Keratinocyte (primary cell): ENCODE measurements at regions not wholly inside any gene's neighbourhood (a gene's known extent, or its start where the extent isn't known, plus 50 kb on each side); places are given as distances from the start of the nearest gene placed in this dataset.
A peak's percentile ranks its signal among the peaks of the same experiment; 100 is the strongest.

Experiments used
- DNase-seq: peaks from one replicate; pipeline ENCODE4 v3.0.0-alpha.2; 2011; ENCODE audit warnings: low read depth, missing footprints, low spot score
- FAIRE-seq: peaks from 2 replicates; lab custom pipeline; 2011; peaks lifted over from hg19 to GRCh38; lab: Jason Lieb, UNC
- H2AFZ ChIP-seq: 2 replicates; pipeline ENCODE4 v1.6.0; 2012; ENCODE audit warnings: low read length, control low read depth, inconsistent platforms; ENCODE audit not compliant: control insufficient read depth
- H3K27ac ChIP-seq: 2 replicates; pipeline ENCODE4 v1.5.1; 2011; ENCODE audit warnings: low read length; ENCODE audit not compliant: control insufficient read depth, insufficient read depth
- H3K27me3 ChIP-seq: 3 replicates; pipeline ENCODE4 v1.6.0; 2011; ENCODE audit warnings: low read length; ENCODE audit not compliant: control insufficient read depth, insufficient read depth; ENCODE audit errors: extremely low read depth
- H3K36me3 ChIP-seq, 2 experiments: 2 replicates in 1 of 2; 3 replicates in 1 of 2; pipeline ENCODE4 v1.5.1; 2011; ENCODE audit warnings: low read length in 2 of 2, mild to moderate bottlenecking in 1 of 2; ENCODE audit not compliant: control insufficient read depth in 2 of 2, insufficient read depth in 2 of 2; ENCODE audit errors: extremely low read depth in 1 of 2
- H3K4me1 ChIP-seq: 3 replicates; pipeline ENCODE4 v1.5.1; 2011; ENCODE audit warnings: low read length; ENCODE audit not compliant: control insufficient read depth, insufficient read depth; ENCODE audit errors: extremely low read depth
- H3K4me2 ChIP-seq: 3 replicates; pipeline ENCODE4 v1.6.0; 2011; ENCODE audit warnings: low read depth, low read length; ENCODE audit not compliant: control insufficient read depth, insufficient read depth; ENCODE audit errors: extremely low read depth
- H3K4me3 ChIP-seq, 3 experiments: fragments of 200-600 bp in 1 of 3; sonication (generic) in 1 of 3; 2 replicates in 2 of 3; 3 replicates in 1 of 3; pipeline ENCODE4 v1.5.1; 2011 to 2016; ENCODE audit warnings: low read length in 3 of 3, mild to moderate bottlenecking in 3 of 3, control low read depth in 2 of 3, inconsistent platforms in 1 of 3, low read depth in 1 of 3, mixed read lengths in 1 of 3, mixed run types in 1 of 3, moderate library complexity in 1 of 3; ENCODE audit not compliant: control insufficient read depth in 2 of 3, insufficient read depth in 2 of 3; ENCODE audit errors: extremely low read depth in 1 of 3
- H3K79me2 ChIP-seq: 2 replicates; pipeline ENCODE4 v1.6.0; 2012; ENCODE audit warnings: low read length; ENCODE audit not compliant: control insufficient read depth, insufficient read depth
- H3K9ac ChIP-seq: 3 replicates; pipeline ENCODE4 v1.6.0; 2011; ENCODE audit warnings: low read length; ENCODE audit not compliant: control insufficient read depth, insufficient read depth; ENCODE audit errors: extremely low read depth
- H3K9me1 ChIP-seq: 3 replicates; pipeline ENCODE4 v1.6.0; 2011; ENCODE audit warnings: low read length; ENCODE audit not compliant: control insufficient read depth, insufficient read depth; ENCODE audit errors: extremely low read depth
- H3K9me3 ChIP-seq: 2 replicates; pipeline ENCODE4 v1.5.1; 2012; ENCODE audit warnings: low read depth, low read length; ENCODE audit not compliant: control insufficient read depth
- H4K20me1 ChIP-seq: 3 replicates; pipeline ENCODE4 v1.6.0; 2011; ENCODE audit warnings: low read length; ENCODE audit not compliant: control insufficient read depth, insufficient read depth; ENCODE audit errors: extremely low read depth
- EZH2 ChIP-seq: IDR thresholded peaks from one replicate; pipeline ENCODE4 v1.6.1; 2012; ENCODE audit warnings: inconsistent platforms, mild to moderate bottlenecking, low read length, moderate library complexity
- dilution Hi-C: fragments of 300-500 bp; cut with MboI; formaldehyde crosslinking; loops from one replicate; pipeline ENCODE4 v1.7.0; 2020; ENCODE audit warnings: low sequenced_read_pairs; ENCODE audit not compliant: extremely low pct_ligation_motif_present
- TF ChIP-seq, protein P1 (sequence below), 3 experiments: IDR thresholded peaks in 1 of 3; conservative IDR thresholded peaks in 1 of 3; optimal IDR thresholded peaks in 1 of 3; 2 replicates in 2 of 3; 3 replicates in 1 of 3; pipeline versions ENCODE3 to v1.5.1; 2011; ENCODE audit warnings: low read length in 3 of 3, mild to moderate bottlenecking in 3 of 3, moderate library complexity in 2 of 3, control low read depth in 1 of 3, inconsistent platforms in 1 of 3; ENCODE audit not compliant: insufficient read depth in 2 of 3; ENCODE audit errors: extremely low read depth in 1 of 3

GRCh38 chr1:199907361-199907760, 120.1 kb upstream of the NR5A2 start:
- no peak for FAIRE-seq
- DNase-seq: no peak

GRCh38 chr1:199909137-199909536, 118.4 kb upstream of the NR5A2 start:
- H2AFZ ChIP-seq: peak overlapping the region; percentile 51
- H3K9me3 ChIP-seq: no peaks in the 10 kb centered on the region
- TF ChIP-seq, protein P1, sequence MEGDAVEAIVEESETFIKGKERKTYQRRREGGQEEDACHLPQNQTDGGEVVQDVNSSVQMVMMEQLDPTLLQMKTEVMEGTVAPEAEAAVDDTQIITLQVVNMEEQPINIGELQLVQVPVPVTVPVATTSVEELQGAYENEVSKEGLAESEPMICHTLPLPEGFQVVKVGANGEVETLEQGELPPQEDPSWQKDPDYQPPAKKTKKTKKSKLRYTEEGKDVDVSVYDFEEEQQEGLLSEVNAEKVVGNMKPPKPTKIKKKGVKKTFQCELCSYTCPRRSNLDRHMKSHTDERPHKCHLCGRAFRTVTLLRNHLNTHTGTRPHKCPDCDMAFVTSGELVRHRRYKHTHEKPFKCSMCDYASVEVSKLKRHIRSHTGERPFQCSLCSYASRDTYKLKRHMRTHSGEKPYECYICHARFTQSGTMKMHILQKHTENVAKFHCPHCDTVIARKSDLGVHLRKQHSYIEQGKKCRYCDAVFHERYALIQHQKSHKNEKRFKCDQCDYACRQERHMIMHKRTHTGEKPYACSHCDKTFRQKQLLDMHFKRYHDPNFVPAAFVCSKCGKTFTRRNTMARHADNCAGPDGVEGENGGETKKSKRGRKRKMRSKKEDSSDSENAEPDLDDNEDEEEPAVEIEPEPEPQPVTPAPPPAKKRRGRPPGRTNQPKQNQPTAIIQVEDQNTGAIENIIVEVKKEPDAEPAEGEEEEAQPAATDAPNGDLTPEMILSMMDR (optimal IDR thresholded peaks at IDR 0.05 in 1 of 3, IDR thresholded peaks at IDR 0.05 in 1 of 3, conservative IDR thresholded peaks at IDR 0.05 in 1 of 3; ENCODE audit: extremely low read depth in 1 of 3, insufficient read depth in 2 of 3, low read length in 3 of 3): peak in 1 of 3 experiments; percentile 32
- TF ChIP-seq EZH2: no peak
- no peaks in the 10 kb centered on the region for H3K79me2 ChIP-seq
- H3K27me3 ChIP-seq: no peaks in the 10 kb centered on the region
- no peaks in the 10 kb centered on the region for H3K9me1 ChIP-seq
- H3K4me3 ChIP-seq: peak overlapping the region in 1 of 3 experiments; percentile 17
- no peak overlapping the region for H3K9ac ChIP-seq
- peak overlapping the region; percentile 52 for H3K27ac ChIP-seq
- peaks cover 11% of the 10 kb centered on the region for H3K4me1 ChIP-seq
- dilution Hi-C loops: no loop called here
- H3K4me2 ChIP-seq: peak overlapping the region; percentile 58
- FAIRE-seq (peak; percentile 96), DNase-seq (peak; percentile 2)
- H4K20me1 ChIP-seq: no peaks in the 10 kb centered on the region
- no peaks in the 10 kb centered on the region for H3K36me3 ChIP-seq

More at GRCh38 chr1:199907361-199907760, 120.1 kb upstream of the NR5A2 start:
- no peak overlapping the region for H3K9ac ChIP-seq
- H2AFZ ChIP-seq: no peak overlapping the region
- no peaks in the 10 kb centered on the region for H3K27me3 ChIP-seq
- no peaks in the 10 kb centered on the region for H3K9me1 ChIP-seq
- H3K4me1 ChIP-seq: peaks cover 11% of the 10 kb centered on the region
- dilution Hi-C loops: no loop called here
- no peak overlapping the region for H3K4me2 ChIP-seq
- H3K27ac ChIP-seq: no peak overlapping the region
- no peaks in the 10 kb centered on the region for H3K79me2 ChIP-seq
- H3K9me3 ChIP-seq: no peaks in the 10 kb centered on the region
- H4K20me1 ChIP-seq: no peaks in the 10 kb centered on the region
- no peak for TF ChIP-seq EZH2
- TF ChIP-seq, protein P1 (optimal IDR thresholded peaks at IDR 0.05 in 1 of 3, IDR thresholded peaks at IDR 0.05 in 1 of 3, conservative IDR thresholded peaks at IDR 0.05 in 1 of 3; ENCODE audit: extremely low read depth in 1 of 3, insufficient read depth in 2 of 3, low read length in 3 of 3): no peak
- no peak overlapping the region for H3K4me3 ChIP-seq
- no peaks in the 10 kb centered on the region for H3K36me3 ChIP-seq
